Neuronal stem cell (in vitro differentiated cells): ENCODE measurements at regions not wholly inside any gene's neighbourhood (a gene's known extent, or its start where the extent isn't known, plus 50 kb on each side); places are given as distances from the start of the nearest gene placed in this dataset.

Experiments
- DNase-seq: peaks from one replicate; pipeline ENCODE4 v3.0.0-alpha.2; 2013; ENCODE audit warnings: low spot score
- H2AFZ ChIP-seq: one replicate; pipeline ENCODE4 v1.6.1; 2013; ENCODE audit warnings: mild to moderate bottlenecking, low read length, inconsistent platforms
- H2AK5ac ChIP-seq: 2 replicates; pipeline ENCODE4 v1.6.1; 2013; ENCODE audit warnings: low read depth, mild to moderate bottlenecking, inconsistent platforms, low read length, moderate library complexity, mixed read lengths
- H2BK120ac ChIP-seq: 2 replicates; pipeline ENCODE4 v1.6.1; 2013; ENCODE audit warnings: low read depth, mild to moderate bottlenecking, inconsistent platforms, low read length, moderate library complexity, mixed read lengths
- H2BK12ac ChIP-seq: one replicate; pipeline ENCODE4 v1.6.1; 2013; ENCODE audit warnings: low read length, inconsistent platforms
- H2BK15ac ChIP-seq: 2 replicates; pipeline ENCODE4 v1.6.1; 2013; ENCODE audit warnings: mild to moderate bottlenecking, low read length, inconsistent platforms, mixed read lengths
- H2BK5ac ChIP-seq: one replicate; pipeline ENCODE4 v1.6.1; 2013; ENCODE audit warnings: inconsistent platforms, mild to moderate bottlenecking, low read length, moderate library complexity
- H3K14ac ChIP-seq: one replicate; pipeline ENCODE4 v1.6.1; 2013; ENCODE audit warnings: low read length, inconsistent platforms
- H3K18ac ChIP-seq: 2 replicates; pipeline ENCODE4 v1.6.1; 2013; ENCODE audit warnings: low read length, inconsistent platforms
- H3K23ac ChIP-seq: 2 replicates; pipeline ENCODE4 v1.6.1; 2013; ENCODE audit warnings: low read depth, mild to moderate bottlenecking, mixed read lengths, low read length, inconsistent platforms; ENCODE audit not compliant: poor library complexity
- H3K27ac ChIP-seq: replicated peaks from 3 replicates; pipeline ENCODE4 v1.5.1; 2013; ENCODE audit warnings: low read length, inconsistent platforms
- H3K27me3 ChIP-seq, 3 experiments: 2 replicates each; pipeline ENCODE4 v1.6.1; 2013; ENCODE audit warnings: low read length in 3 of 3, mild to moderate bottlenecking in 2 of 3, inconsistent platforms in 1 of 3, low read depth in 1 of 3, mixed read lengths in 1 of 3, moderate library complexity in 1 of 3; ENCODE audit not compliant: control insufficient read depth in 3 of 3, insufficient read depth in 3 of 3
- H3K36me3 ChIP-seq, 2 donors: replicated peaks in 1 of 2; 2 replicates each; pipeline ENCODE4 v1.6.1; 2013; ENCODE audit warnings: low read length in 2 of 2; ENCODE audit not compliant: control insufficient read depth in 2 of 2, insufficient read depth in 2 of 2
- H3K4ac ChIP-seq: 2 replicates; pipeline ENCODE4 v1.6.1; 2013; ENCODE audit warnings: inconsistent platforms, mild to moderate bottlenecking, low read length, moderate library complexity
- H3K4me1 ChIP-seq, 2 donors: 1 replicate in 1 of 2; 2 replicates in 1 of 2; pipeline ENCODE4 v1.6.1; 2013; ENCODE audit warnings: low read length in 2 of 2, low read depth in 1 of 2; ENCODE audit not compliant: control insufficient read depth in 2 of 2, insufficient read depth in 1 of 2
- H3K4me2 ChIP-seq: one replicate; pipeline ENCODE4 v1.6.1; 2013; ENCODE audit warnings: mild to moderate bottlenecking, low read length, inconsistent platforms; ENCODE audit not compliant: insufficient read depth, poor library complexity, severe bottlenecking
- H3K4me3 ChIP-seq, 2 donors: 2 replicates each; pipeline ENCODE4 v1.5.1; 2013; ENCODE audit warnings: low read length in 2 of 2, mild to moderate bottlenecking in 2 of 2, inconsistent platforms in 1 of 2, moderate library complexity in 1 of 2
- H3K79me1 ChIP-seq: one replicate; pipeline ENCODE4 v1.6.1; 2013; ENCODE audit warnings: low read depth, mild to moderate bottlenecking, inconsistent platforms, low read length, moderate library complexity
- H3K9ac ChIP-seq: one replicate; pipeline ENCODE4 v1.6.1; 2013; ENCODE audit warnings: mild to moderate bottlenecking, low read depth, low read length, inconsistent platforms; ENCODE audit not compliant: poor library complexity
- H3K9me3 ChIP-seq, 2 donors: replicated peaks in 1 of 2; 2 replicates each; pipeline versions ENCODE3 to v1.6.1; 2013; ENCODE audit warnings: low read length in 2 of 2, mild to moderate bottlenecking in 2 of 2, inconsistent platforms in 1 of 2, low read depth in 1 of 2, mixed read lengths in 1 of 2, moderate library complexity in 1 of 2; ENCODE audit not compliant: control insufficient read depth in 2 of 2, insufficient read depth in 1 of 2
- H4K8ac ChIP-seq: one replicate; pipeline ENCODE4 v1.6.1; 2013; ENCODE audit warnings: low read depth, mild to moderate bottlenecking, inconsistent platforms, low read length, moderate library complexity
- H4K91ac ChIP-seq: one replicate; pipeline ENCODE4 v1.6.1; 2013; ENCODE audit warnings: low read length, low read depth, mild to moderate bottlenecking, inconsistent platforms; ENCODE audit not compliant: poor library complexity
- WGBS, 2 donors: extraction: QIAGEN DNeasy Blood & Tissue Kit; methylation state at CpG; one replicate each; pipeline ENCODE4 v1.1.7; 2013; ENCODE audit warnings: missing lambda C conversion rate in 2 of 2, mixed read lengths in 1 of 2; ENCODE audit not compliant: insufficient read length in 2 of 2, insufficient replicate concordance in 1 of 2; ENCODE audit errors: extremely low coverage in 2 of 2; 5-methylcytosine and 5-hydroxymethylcytosine counted together

GRCh38 chr4:148883435-148883834 is 441.2 kb upstream of the NR3C2 start:
- H2BK120ac ChIP-seq: no peak overlapping the region
- no CpG with 5 or more reads among the region's 1 CpG for WGBS, 2 donors
- no peak overlapping the region for H3K23ac ChIP-seq

GRCh38 chr4:148881860-148882643 is 439.8 kb upstream of the NR3C2 start:
- peaks cover 0 to 4% of the 10 kb centered on the region in 2 donors for H3K4me1 ChIP-seq
- H3K23ac ChIP-seq: no peak overlapping the region
- H3K18ac ChIP-seq: no peak overlapping the region
- no peak overlapping the region for H2BK5ac ChIP-seq
- H3K27ac ChIP-seq: no peak overlapping the region
- H2BK120ac ChIP-seq: no peak overlapping the region
- no peaks in the 10 kb centered on the region for H3K79me1 ChIP-seq
- no peak overlapping the region for H3K4me2 ChIP-seq
- no peaks in the 10 kb centered on the region for H3K36me3 ChIP-seq
- DNase-seq: peak; percentile 23
- no peak overlapping the region for H3K9ac ChIP-seq
- WGBS, 2 donors: no CpG with 5 or more reads among the region's 5 CpGs
- no peak overlapping the region for H4K91ac ChIP-seq
- H4K8ac ChIP-seq: no peak overlapping the region
- H3K4me3 ChIP-seq: no peak overlapping the region
- H3K27me3 ChIP-seq: no peaks in the 10 kb centered on the region
- no peak overlapping the region for H2AK5ac ChIP-seq
- H2BK12ac ChIP-seq: no peak overlapping the region
- no peak overlapping the region for H2AFZ ChIP-seq
- H3K4ac ChIP-seq: no peak overlapping the region
- H3K14ac ChIP-seq: no peak overlapping the region
- no peak overlapping the region for H2BK15ac ChIP-seq
- H3K9me3 ChIP-seq: no peaks in the 10 kb centered on the region

More at GRCh38 chr4:148883435-148883834, 441.2 kb upstream of the NR3C2 start:
- no peaks in the 10 kb centered on the region for H3K36me3 ChIP-seq
- H3K9ac ChIP-seq: no peak overlapping the region
- DNase-seq: no peak
- H2BK5ac ChIP-seq: no peak overlapping the region
- H3K9me3 ChIP-seq: no peaks in the 10 kb centered on the region
- H2AK5ac ChIP-seq: no peak overlapping the region
- no peak overlapping the region for H3K4me3 ChIP-seq
- H3K27ac ChIP-seq: no peak overlapping the region
- no peak overlapping the region for H2BK12ac ChIP-seq
- H3K4me1 ChIP-seq: peaks cover 0 to 4% of the 10 kb centered on the region in 2 donors
- no peak overlapping the region for H3K14ac ChIP-seq
- H3K18ac ChIP-seq: no peak overlapping the region
- no peaks in the 10 kb centered on the region for H3K27me3 ChIP-seq
- no peak overlapping the region for H3K4ac ChIP-seq
- H2BK15ac ChIP-seq: no peak overlapping the region
- H4K91ac ChIP-seq: no peak overlapping the region
- no peak overlapping the region for H4K8ac ChIP-seq
- no peak overlapping the region for H3K4me2 ChIP-seq
- H3K79me1 ChIP-seq: no peaks in the 10 kb centered on the region
- no peak overlapping the region for H2AFZ ChIP-seq

- H2BK120ac ChIP-seq: no peak overlapping the region
- no peak overlapping the region for H2BK15ac ChIP-seq
- H3K4me2 ChIP-seq: no peak overlapping the region
- no peaks in the 10 kb centered on the region for H3K36me3 ChIP-seq
- H2AFZ ChIP-seq: no peak overlapping the region
- no peaks in the 10 kb centered on the region for H3K4me1 ChIP-seq
- DNase-seq: no peak
- no peak overlapping the region for H3K23ac ChIP-seq
- H3K4ac ChIP-seq: no peak overlapping the region
- H3K9ac ChIP-seq: no peak overlapping the region
- H3K14ac ChIP-seq: no peak overlapping the region
- no peaks in the 10 kb centered on the region for H3K79me1 ChIP-seq
- H3K9me3 ChIP-seq: no peaks in the 10 kb centered on the region
- H3K27ac ChIP-seq: no peak overlapping the region
- H3K4me3 ChIP-seq: no peak overlapping the region
- H2BK5ac ChIP-seq: no peak overlapping the region
- H2AK5ac ChIP-seq: no peak overlapping the region
- no CpG with 5 or more reads among the region's 2 CpGs for WGBS, 2 donors
- H4K91ac ChIP-seq: no peak overlapping the region
- no peak overlapping the region for H2BK12ac ChIP-seq
- H3K18ac ChIP-seq: no peak overlapping the region
- H4K8ac ChIP-seq: no peak overlapping the region
- no peaks in the 10 kb centered on the region for H3K27me3 ChIP-seq
Observed at GRCh38 chr4:148874331-148874730, 432.1 kb upstream of the NR3C2 start.

GRCh38 chr4:148868191-148868590 is 426.0 kb upstream of the NR3C2 start:
- H3K4me1 ChIP-seq: no peaks in the 10 kb centered on the region
- H2BK12ac ChIP-seq: no peak overlapping the region
- H2BK15ac ChIP-seq: no peak overlapping the region
- H3K23ac ChIP-seq: no peak overlapping the region
- no peaks in the 10 kb centered on the region for H3K9me3 ChIP-seq
- H2BK120ac ChIP-seq: no peak overlapping the region
- H2AFZ ChIP-seq: no peak overlapping the region
- no peaks in the 10 kb centered on the region for H3K79me1 ChIP-seq
- H2AK5ac ChIP-seq: no peak overlapping the region
- no CpG with 5 or more reads among the region's 8 CpGs for WGBS, 2 donors
- no peak overlapping the region for H3K4me3 ChIP-seq
- no peak overlapping the region for H3K4ac ChIP-seq
- no peaks in the 10 kb centered on the region for H3K27me3 ChIP-seq
- no peak overlapping the region for H4K91ac ChIP-seq
- DNase-seq: no peak
- no peak overlapping the region for H2BK5ac ChIP-seq
- H3K14ac ChIP-seq: no peak overlapping the region
- no peak overlapping the region for H4K8ac ChIP-seq
- no peak overlapping the region for H3K27ac ChIP-seq
- H3K9ac ChIP-seq: no peak overlapping the region
- H3K4me2 ChIP-seq: no peak overlapping the region
- H3K18ac ChIP-seq: no peak overlapping the region
- H3K36me3 ChIP-seq: no peaks in the 10 kb centered on the region
